ENCODE measurements at regions not wholly inside any gene's neighbourhood (a gene's known extent, or its start where the extent isn't known, plus 50 kb on each side); places are given as distances from the start of the nearest gene placed in this dataset.

- H3K27me3 ChIP-seq (replicated peaks; ENCODE audit: insufficient read depth, low read length), result no peaks in the 10 kb centered on the region
- H2AFZ ChIP-seq (ENCODE audit: low read length), result no peak overlapping the region
- no peaks in the 10 kb centered on the region for H3K9me3 ChIP-seq (replicated peaks; ENCODE audit: insufficient read depth, low read length)
- H3K9me2 ChIP-seq (replicated peaks; ENCODE audit: insufficient read depth, low read length), result no peaks in the 10 kb centered on the region
- H3K9ac ChIP-seq (ENCODE audit: low read length), result no peak overlapping the region
- H3K4me1 ChIP-seq (ENCODE audit: low read length), result no peaks in the 10 kb centered on the region
- no peak overlapping the region for H3K4me3 ChIP-seq (ENCODE audit: low read length)
- H3K4me2 ChIP-seq (ENCODE audit: low read depth, low read length), result no peak overlapping the region
- TF ChIP-seq EZH2 (optimal IDR thresholded peaks at IDR 0.05; ENCODE audit: low read depth, low read length) (no peak), EZH2phosphoT487 (IDR thresholded peaks at IDR 0.05; ENCODE audit: low read length) (no peak), CTCF (IDR thresholded peaks at IDR 0.05; ENCODE audit: low read length) (no peak)
- no peaks in the 10 kb centered on the region for H3F3A ChIP-seq (ENCODE audit: insufficient read depth, low read length)
- no peaks in the 10 kb centered on the region for H3K79me2 ChIP-seq (ENCODE audit: low read length)
- H3K36me3 ChIP-seq (replicated peaks; ENCODE audit: insufficient read depth, low read length), result no peaks in the 10 kb centered on the region
- DNase-seq, result no peak
- no peak overlapping the region for H3K27ac ChIP-seq (ENCODE audit: low read length)
- no peaks in the 10 kb centered on the region for H4K20me1 ChIP-seq (ENCODE audit: insufficient read depth, low read length)
Observed at GRCh38 chr2:40879305-40879704, 427.4 kb upstream of the SLC8A1 start.

- Histone ChIP-seq H3F3A (ENCODE audit: insufficient read depth, low read length) (no peaks in the 10 kb centered on the region), H4K20me1 (ENCODE audit: insufficient read depth, low read length) (no peaks in the 10 kb centered on the region), H3K4me1 (ENCODE audit: low read length) (no peaks in the 10 kb centered on the region), H3K79me2 (ENCODE audit: low read length) (no peaks in the 10 kb centered on the region), H3K27me3 (replicated peaks; ENCODE audit: insufficient read depth, low read length) (no peaks in the 10 kb centered on the region), H3K9ac (ENCODE audit: low read length) (no peak overlapping the region), H3K36me3 (replicated peaks; ENCODE audit: insufficient read depth, low read length) (no peaks in the 10 kb centered on the region), H3K27ac (ENCODE audit: low read length) (no peak overlapping the region), H3K9me2 (replicated peaks; ENCODE audit: insufficient read depth, low read length) (no peaks in the 10 kb centered on the region), H3K9me3 (replicated peaks; ENCODE audit: insufficient read depth, low read length) (no peaks in the 10 kb centered on the region), H3K4me2 (ENCODE audit: low read depth, low read length) (no peak overlapping the region), H3K4me3 (ENCODE audit: low read length) (no peak overlapping the region), H2AFZ (ENCODE audit: low read length) (no peak overlapping the region)
- no peak for DNase-seq
- TF ChIP-seq EZH2phosphoT487 (IDR thresholded peaks at IDR 0.05; ENCODE audit: low read length) (no peak), CTCF (IDR thresholded peaks at IDR 0.05; ENCODE audit: low read length) (no peak), EZH2 (optimal IDR thresholded peaks at IDR 0.05; ENCODE audit: low read depth, low read length) (no peak)
Observed at GRCh38 chr2:40886100-40886499, 434.2 kb upstream of the SLC8A1 start.

- Histone ChIP-seq H3K27me3 (replicated peaks; ENCODE audit: insufficient read depth, low read length) (no peaks in the 10 kb centered on the region), H3K9me3 (replicated peaks; ENCODE audit: insufficient read depth, low read length) (no peaks in the 10 kb centered on the region), H3K79me2 (ENCODE audit: low read length) (no peaks in the 10 kb centered on the region), H3K36me3 (replicated peaks; ENCODE audit: insufficient read depth, low read length) (no peaks in the 10 kb centered on the region), H3K4me3 (ENCODE audit: low read length) (no peak overlapping the region), H3K27ac (ENCODE audit: low read length) (no peak overlapping the region), H3K9ac (ENCODE audit: low read length) (no peak overlapping the region), H3K4me1 (ENCODE audit: low read length) (no peaks in the 10 kb centered on the region), H3K4me2 (ENCODE audit: low read depth, low read length) (no peak overlapping the region), H4K20me1 (ENCODE audit: insufficient read depth, low read length) (no peaks in the 10 kb centered on the region), H3K9me2 (replicated peaks; ENCODE audit: insufficient read depth, low read length) (no peaks in the 10 kb centered on the region), H2AFZ (ENCODE audit: low read length) (no peak overlapping the region), H3F3A (ENCODE audit: insufficient read depth, low read length) (no peaks in the 10 kb centered on the region)
- TF ChIP-seq EZH2 (optimal IDR thresholded peaks at IDR 0.05; ENCODE audit: low read depth, low read length) (no peak), CTCF (IDR thresholded peaks at IDR 0.05; ENCODE audit: low read length) (no peak), EZH2phosphoT487 (IDR thresholded peaks at IDR 0.05; ENCODE audit: low read length) (no peak)
- DNase-seq, result no peak
Observed at GRCh38 chr2:40886655-40887054, 434.8 kb upstream of the SLC8A1 start.

All from MM.1S (cell line).